ENCODE measurements at regions not wholly inside any gene's neighbourhood (a gene's known extent, or its start where the extent isn't known, plus 50 kb on each side); places are given as distances from the start of the nearest gene placed in this dataset.
"Not testable (repeated sequence)": the region's sequence is repeated elsewhere in the genome, so short reads cannot be mapped to it uniquely, and the experiment has no call there.

DNA sequence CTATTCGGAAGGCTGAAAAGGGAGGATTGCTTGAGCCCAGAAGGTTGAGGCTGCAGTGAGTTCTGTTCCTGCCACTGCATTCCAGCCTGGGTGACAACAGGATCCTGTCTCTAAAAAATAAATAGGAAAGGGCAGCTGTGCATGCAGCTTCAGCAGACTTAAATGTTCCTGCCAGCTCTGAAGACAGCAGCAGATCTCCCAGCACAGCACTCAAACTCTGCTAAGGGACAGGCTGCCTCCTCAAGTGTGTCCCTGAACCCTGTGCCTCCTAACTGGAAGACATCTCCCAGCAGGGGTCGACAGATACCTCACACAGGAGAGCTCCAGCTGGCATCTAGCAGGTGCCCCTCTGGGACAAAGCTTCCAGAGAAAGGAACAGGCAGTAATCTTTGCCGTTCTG, 117.9 kb downstream of the CXCL12 start:
- DNase-seq = no peak

- DNase-seq = no peak
These were observed 120.7 kb downstream of the CXCL12 start for GRCh38 chr10:44264244-44264643.

DNA sequence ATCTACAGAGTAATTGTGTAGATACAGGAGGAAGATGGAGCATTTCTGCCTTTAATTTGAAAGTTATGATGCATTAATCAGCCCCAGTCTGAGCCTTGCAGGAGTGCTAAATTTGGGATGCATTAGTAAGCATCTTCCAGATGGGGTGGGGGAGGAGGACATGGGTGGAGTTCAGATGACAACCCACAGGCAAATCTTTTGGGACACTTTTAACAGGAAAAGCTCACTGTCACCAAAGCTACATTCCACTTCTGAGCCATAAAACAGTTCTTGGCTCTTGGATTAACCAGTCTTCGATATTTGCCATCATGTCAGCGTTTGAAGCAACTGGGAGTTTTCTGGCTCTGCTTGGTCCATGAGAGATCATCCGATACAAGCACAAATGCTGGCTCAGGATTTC, 121.1 kb downstream of the CXCL12 start:
- no peak for DNase-seq

DNA sequence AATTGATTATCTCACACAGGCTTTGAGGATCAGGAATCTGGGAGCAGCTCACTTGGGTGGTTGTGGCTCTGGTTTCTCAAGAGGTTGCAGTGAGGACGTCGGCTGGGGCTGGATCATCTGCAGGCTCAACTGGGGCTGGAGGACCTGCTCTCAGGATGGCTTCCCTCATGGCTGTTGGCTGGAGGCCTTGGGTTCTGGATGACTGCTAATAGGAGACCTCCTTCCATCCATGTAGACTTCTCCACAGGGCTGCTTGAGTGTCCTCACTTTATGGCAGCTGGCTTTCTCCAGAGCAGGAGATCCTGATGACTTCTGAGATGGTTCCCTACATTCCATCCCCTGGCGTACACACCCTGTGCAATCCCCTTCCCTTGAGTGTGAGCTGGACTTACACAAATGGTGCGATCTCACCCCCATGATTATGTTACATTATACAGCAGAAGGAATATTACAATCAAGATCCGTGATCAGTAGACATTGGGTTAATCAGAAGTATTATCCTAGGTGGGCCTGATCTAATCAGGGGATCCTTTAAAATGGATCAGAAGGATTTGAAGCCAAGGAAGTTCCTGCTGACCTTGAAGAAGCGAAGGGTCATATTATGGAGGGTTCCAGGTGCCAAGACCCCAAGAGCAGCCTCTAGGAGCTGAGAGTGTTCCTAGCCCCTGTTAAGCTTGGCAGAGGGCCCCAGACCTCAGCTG, 122.2 kb downstream of the CXCL12 start:
- DNase-seq = no peak

DNA sequence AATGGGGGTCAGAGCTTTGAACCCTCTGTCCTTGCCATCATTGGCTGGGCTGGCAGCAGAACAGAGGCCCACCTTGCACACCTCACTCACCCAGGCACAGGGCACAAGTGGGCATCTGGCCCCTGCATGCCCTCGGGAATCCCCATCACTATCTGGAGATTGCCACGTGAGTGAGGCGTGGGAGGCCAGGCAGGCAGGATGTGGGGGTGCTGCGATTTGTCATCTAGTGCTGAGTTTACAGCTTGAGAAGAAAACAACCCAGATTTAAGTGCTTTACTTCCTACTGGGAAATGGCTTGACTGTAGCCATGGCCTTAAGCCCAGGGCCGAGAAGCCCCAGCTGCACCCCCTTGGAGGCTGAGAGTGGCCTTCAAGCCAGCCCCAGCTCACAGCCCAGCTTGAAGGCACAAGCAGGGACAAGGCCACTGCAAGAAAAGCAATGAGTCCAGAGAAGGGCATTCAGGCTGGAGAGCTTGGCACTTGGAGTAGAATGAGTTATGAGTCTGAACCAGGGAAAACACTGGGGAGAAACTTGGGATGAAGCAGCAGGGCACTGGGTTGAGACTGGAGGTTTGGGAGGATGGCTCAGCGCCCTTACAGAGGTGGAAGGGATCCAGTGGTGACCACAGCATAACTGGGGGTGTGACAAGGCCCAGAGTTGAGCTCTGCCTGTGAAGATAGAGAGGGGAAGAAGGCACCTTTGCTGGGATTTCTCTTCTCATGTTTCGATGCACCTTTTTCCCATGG, 123.0 kb downstream of the CXCL12 start:
- DNase-seq = no peak

DNA sequence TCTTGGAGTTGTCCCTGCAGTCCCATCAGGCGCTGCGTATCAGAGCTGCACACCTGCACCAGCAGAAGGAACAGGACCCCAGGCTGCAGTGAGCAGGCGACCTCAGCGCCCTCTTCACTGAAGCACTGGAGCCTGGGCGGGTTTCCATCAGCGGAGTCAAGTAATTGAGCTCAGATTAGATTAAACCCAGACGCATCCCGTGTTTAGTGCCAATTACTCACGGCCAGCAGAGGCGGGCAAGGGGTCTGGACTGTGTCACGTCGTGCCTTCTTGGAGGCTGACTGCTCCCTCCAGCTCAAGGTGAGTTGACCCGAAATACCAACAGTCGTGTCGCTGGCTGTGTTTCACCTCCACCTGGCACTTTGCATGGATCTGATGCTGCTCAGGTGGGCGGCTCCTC, 123.6 kb downstream of the CXCL12 start:
- no peak for DNase-seq

DNA sequence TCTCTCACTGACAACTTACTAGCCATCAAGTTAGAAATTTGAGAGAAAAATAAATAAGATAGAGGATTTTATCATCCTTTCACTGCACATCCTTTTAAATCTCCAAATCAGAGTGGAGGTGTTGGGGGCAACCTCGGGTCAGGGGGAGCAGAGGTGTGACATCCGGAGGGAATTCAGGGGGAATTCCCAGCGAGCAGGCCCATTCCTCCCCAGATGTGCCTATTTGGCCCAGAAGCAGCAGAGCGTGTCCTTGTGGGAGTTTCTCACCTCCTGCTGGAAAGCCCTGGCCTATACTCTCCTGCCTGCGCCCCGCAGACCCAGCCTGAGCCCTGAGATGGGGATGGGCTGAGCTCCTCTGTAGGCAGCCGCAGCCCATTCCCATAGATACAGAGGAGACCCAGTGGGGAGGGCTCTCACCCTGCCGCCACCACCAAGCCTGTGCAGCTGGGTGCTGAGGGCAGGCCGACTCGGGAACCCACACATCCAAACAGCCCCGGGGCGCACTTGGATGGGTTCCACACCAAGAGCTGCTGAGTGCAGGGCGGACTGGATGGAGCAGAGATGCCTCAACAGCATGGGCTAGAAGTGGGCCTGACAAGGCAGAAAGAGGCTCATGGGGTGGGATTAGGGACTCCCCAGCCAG, 124.5 kb downstream of the CXCL12 start:
- DNase-seq = no peak

DNA sequence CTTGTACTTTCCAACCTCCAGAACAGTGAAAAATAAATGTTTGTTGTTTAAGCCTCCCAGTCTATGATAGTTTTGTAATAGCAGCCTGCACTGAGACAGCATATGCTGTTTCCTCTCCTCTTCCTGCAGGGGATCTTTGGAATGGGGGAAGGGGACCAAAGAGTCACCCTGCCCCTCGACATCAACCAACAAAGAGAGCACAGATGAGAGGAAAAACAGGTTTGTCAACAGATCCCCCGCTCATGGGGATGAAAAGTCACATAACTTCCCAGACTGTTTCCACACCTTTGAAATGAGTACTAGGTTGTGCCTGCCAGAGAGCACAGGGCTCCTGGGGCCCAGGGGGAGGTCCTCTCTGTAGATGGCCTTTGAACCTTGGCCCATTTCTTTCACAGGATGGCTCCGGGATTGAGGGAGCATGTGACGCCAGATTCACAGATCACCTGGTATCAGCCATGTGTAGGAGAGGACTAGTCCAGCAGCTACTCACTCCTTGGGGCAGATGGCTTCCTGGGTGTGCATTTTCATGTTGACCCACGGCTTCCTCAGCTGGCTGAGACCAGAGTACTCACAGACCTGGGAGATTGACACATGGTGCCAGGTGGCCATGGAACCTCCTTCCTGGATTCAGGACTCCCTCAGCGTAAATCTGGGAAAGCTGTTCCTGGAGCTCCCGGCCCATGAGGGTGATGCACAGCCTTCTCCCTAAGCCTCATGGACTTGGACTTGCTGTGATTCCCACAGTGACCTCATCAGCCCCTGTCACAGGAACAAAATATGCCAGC, 125.6 kb downstream of the CXCL12 start:
- no peak for DNase-seq

DNA sequence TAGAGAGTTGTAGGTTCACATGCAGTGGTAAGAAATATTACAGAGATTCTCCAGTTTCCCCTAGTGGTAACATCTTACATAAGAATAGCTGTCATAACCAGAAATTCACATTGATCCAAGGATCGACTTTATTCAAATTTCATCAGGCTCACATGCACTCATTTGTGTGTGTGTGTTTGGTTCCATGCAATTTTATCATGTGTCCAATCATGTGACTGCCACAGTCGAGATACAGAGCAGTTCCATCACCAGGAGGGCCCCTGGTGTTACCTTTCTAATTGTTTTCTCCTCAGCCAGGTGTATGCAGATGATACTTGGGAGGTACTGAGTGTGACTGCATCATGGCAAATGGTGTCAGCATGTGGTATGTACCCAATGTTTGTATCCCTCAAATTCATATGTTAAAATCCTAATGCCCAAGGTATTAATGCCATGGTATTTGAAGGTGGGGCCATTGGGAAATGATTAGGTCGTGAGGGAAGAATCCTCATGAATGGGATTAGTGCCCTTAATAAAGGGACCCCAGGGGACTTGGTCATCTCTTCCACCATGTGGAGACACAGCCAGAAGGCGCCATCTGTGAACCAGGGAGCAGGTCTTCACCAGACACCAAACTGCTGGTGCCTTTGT, 126.3 kb downstream of the CXCL12 start:
- no peak for DNase-seq

DNA sequence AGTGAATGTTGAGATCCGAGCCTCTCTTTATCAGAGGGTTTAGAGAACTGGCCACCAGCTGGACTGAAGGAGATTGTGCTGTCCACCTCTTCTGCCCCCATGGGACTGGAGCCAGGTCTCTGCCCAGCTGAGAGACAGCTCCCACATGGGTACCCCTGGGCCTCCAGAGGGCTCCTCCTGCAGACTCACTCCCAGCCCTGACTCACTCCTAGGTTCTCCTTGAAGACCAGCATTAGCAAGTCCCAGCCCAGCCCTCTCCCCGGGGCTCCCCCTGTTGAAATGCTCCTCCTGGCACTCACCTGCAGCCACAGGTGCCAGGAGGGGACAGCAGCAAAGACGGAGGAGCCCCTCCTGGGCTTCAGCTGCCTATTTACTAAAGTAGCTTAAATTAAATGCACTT, 126.9 kb downstream of the CXCL12 start:
- no peak for DNase-seq

DNA sequence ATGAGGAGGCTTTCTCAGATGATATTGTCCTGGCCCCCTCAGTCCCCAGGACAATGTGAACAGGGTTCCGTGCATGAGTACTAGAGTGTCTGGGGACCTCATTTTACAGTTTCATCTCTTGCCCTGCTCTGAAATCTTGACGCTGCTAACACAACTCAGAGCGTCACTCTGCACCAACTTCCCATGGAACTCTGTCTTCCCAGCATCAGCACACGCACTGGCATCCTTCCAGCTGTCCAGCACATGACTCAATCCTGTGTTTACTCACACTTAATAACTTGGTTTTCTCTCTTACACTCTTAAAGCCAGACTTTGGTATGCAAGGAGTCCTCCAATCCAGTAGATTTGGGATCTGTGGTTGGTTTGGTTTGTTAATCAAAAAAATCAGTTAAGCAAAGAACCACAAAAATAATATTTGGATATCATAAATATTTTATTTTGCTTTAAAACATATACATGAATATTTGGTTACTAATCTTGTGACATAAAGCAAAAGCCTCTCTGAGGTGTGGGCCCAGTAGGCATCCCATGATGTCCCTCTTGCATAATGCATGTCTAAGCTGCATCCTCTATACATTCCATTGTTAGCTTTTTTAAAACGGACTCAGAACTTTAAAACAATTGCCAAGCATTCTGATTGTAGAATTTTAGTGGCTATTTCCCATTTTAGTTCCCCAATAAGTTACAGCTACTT, 131.0 kb downstream of the CXCL12 start:
- DNase-seq = no peak

DNA sequence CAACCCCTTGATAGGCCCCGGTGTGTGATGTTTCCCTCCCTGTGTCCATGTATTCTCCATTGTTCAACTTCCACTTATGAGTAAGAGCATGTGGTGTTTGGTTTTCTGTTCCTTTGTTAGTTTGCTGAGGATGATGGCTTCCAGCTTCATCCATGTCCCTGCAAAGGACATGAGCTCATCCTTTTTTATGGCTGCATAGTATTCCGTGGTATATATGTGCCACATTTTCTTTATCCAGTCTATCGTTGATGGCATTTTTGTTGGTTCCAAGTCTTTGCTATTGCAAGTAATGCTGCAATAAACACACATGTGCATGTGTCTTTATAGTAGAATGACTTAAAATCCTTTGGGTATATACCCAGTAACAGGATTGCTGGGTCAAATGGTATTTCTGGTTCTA, 132.3 kb downstream of the CXCL12 start:
- DNase-seq = not testable (repeated sequence)

DNA sequence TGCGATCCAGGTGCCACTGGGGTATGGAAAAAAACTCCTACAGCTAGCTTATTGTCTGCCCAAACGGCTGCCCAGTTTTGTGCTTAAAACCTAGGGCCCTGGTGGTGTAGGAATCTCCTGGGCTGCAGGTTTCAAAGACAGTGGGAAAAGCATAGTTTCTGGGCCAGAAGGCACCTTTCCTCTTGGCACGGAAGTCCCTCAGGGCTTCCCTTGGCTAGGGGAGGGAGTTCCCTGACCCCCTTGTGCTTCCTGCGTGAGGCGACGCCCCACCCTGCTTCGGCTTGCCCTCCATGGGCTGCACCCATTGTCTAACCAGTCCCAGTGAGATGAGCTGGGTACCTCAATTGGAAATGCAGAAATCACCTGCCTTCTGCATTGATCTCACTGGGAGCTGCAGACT, 135.0 kb downstream of the CXCL12 start:
- not testable (repeated sequence) for DNase-seq

GRCh38 chr10:44249490-44249889, 135.4 kb downstream of the CXCL12 start:
- DNase-seq = no peak

- not testable (repeated sequence) for DNase-seq
These were observed 138.2 kb downstream of the CXCL12 start for GRCh38 chr10:44246700-44247099.

- DNase-seq = not testable (repeated sequence)
These were observed 138.6 kb downstream of the CXCL12 start for GRCh38 chr10:44246287-44246686.

DNA sequence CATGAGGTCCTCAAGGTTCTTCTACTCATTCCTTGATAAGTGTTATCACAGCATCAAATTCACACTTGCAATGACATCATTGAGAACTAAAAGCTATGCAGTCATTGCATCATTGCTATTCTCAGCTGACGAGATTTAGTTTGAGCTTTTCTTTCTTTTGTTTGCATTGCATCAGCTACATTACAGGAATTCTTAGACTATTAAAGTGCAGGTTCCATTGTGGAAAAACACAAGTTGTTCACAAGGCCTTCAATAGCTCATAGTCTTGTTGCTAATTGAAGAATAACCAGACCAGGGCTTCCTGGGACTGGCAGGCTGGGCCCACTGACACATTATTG, 139.3 kb downstream of the CXCL12 start:
- no peak for DNase-seq

DNA sequence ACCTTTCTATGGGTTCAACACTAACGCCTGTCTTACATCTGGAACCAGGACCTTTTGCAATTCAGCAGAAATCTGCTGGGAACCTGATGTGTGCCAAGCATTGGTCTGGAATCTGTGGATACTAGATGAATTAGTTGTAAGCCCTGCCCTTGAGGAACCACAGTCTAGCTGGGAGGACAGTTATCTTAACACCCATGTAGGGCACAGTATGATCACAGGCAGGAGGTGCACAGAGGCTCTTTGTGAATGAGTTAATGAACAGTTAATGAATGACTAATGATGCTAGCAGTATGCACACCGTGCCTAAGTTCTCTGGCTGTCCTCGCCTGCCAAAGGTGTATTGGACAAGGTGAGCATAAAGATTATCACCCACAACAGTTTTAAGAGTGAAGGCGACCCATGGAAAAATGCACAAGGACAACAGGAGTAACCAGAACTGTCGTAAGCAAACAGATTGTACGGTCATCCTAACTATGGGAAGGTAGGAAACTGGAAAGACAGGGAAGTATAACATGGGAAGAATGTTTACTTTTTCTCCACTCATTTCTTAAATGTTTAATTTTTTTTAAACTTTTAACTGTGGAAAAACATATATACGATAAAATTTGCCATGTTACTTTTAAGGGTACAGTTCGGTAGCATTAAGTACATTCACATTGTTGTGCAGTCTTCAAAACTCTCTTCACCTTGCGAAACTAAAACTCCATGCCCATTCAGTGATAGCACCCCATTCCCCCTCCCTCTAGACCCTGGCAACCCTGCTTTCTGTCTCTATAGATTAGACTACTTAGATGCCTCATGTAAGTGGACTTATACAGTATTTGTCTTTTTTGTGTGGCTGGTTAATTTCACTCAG, 139.9 kb downstream of the CXCL12 start:
- DNase-seq = no peak

DNA sequence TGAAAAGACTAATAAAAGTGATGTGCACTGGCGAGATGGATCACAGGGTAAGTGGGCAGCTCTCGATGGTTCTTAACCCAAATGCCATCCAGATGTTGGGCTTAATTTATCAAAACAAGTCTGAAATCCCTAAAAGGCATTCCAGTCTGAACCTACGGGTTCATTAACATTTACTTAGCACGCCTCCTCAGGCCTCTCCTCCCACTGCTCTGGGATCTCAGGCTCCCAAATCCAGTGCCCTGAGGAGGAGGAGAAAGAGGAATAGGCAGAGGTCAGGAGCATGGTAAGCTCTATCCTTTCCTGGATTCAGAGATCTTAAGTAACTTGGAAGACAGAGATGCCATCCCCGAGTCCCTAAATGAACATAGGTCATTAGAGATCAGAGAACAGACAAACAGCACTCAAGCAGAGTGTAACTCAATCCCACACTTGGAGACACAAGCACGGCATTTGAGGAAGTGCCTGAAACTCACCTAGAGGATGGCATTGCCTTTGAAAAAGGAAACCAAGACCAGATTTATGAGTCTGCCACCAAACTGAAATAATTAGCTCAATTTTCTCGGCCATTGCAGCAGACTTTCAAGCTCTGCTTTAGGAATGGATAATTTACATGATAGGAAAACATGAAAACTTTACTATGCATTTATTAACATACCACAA, 140.9 kb downstream of the CXCL12 start:
- DNase-seq = no peak

GRCh38 chr10:44242826-44243225, 142.1 kb downstream of the CXCL12 start:
- no peak for DNase-seq

GRCh38 chr10:44242091-44242490, 142.8 kb downstream of the CXCL12 start:
- DNase-seq = no peak
